ENCODE measurements at regions not wholly inside any gene's neighbourhood (a gene's known extent, or its start where the extent isn't known, plus 50 kb on each side); places are given as distances from the start of the nearest gene placed in this dataset.

DNA sequence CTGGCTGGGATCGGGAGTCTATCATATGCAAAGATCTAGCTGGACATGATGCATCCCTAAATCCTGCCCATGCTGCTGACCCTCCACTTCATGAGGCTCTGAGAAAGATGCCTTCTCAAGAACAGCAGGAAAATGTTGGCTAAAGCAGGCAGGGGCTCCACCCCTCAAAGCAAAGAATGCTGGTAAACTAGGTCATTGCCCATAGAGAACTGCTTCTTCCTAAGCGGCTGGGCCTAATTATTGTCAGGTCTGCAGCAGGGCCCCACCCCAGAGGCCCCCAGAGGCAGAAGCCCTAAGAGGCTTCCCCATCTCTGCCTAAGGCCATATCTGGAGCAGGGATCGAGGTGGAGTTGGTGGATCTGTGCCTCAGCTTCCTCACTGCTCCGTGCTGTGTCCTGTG, 447.4 kb upstream of the PROK2 start:
- DNase-seq (ENCODE audit: low read depth in 1 of 2, low spot score in 2 of 2) (no peak), FAIRE-seq (no peak)
- H3K9me3 ChIP-seq (ENCODE audit: insufficient read depth in 2 of 2, low read depth in 1 of 2, low read length in 1 of 2): no peaks in the 10 kb centered on the region
- H3K23me2 ChIP-seq (ENCODE audit: low read depth, low read length): peaks cover 3% of the 10 kb centered on the region; the same call in 1 of the 2 replicates
- no peaks in the 10 kb centered on the region for H3K27me3 ChIP-seq (replicated peaks in 1 of 4; ENCODE audit: control insufficient read depth in 3 of 4, extremely low read depth in 1 of 4, insufficient read depth in 3 of 4, low read length in 3 of 4)
- no peak overlapping the region for H3K23ac ChIP-seq (ENCODE audit: insufficient read length)
- H3K14ac ChIP-seq (ENCODE audit: insufficient read length): no peak overlapping the region
- H3K4me3 ChIP-seq (ENCODE audit: extremely low read depth in 1 of 4, insufficient read depth in 2 of 4, low read depth in 3 of 4, low read length in 4 of 4): no peak overlapping the region
- WGBS, 2 experiments (ENCODE audit: extremely low coverage in 1 of 2, insufficient coverage in 1 of 2, insufficient read length in 1 of 2, insufficient replicate concordance in 2 of 2, low coverage in 1 of 2, low lambda C conversion rate in 2 of 2, missing lambda C conversion rate in 1 of 2): 96% methylated on average over 4 of the region's 4 CpGs; no CpG with 5 or more reads in 1 of the 2 experiments
- no peak overlapping the region for H2BK20ac ChIP-seq (ENCODE audit: low read length)
- no peaks in the 10 kb centered on the region for H3K79me1 ChIP-seq (ENCODE audit: low read depth, low read length)
- H2AFZ ChIP-seq (ENCODE audit: low read length): peak overlapping the region; percentile 68; the same call in 1 of the 2 replicates
- POLR2A ChIA-PET (ENCODE audit: partially characterized antibody): interaction anchor here (1.0 kb wide), 1 partner anchor 27 kb away, joined by 3 read pairs; no protein-coding TSS in a partner anchor
- no peak overlapping the region for H3K27ac ChIP-seq (ENCODE audit: low read depth, low read length)
- 0 out of 2 replicates have a peak overlapping the region, but pooled peaks have one; percentile 27 for H2BK12ac ChIP-seq (ENCODE audit: low read depth, low read length)
- no peak overlapping the region for H3K18ac ChIP-seq (ENCODE audit: extremely low read depth, low read length)
- H3K79me2 ChIP-seq (ENCODE audit: control insufficient read depth in 1 of 2, insufficient read depth in 2 of 2, low read length in 2 of 2): no peaks in the 10 kb centered on the region
- no peak overlapping the region for H2BK5ac ChIP-seq (ENCODE audit: low read depth, low read length)
- CTCF ChIA-PET (ENCODE audit: partially characterized antibody): interaction anchor here (0.9 to 2.6 kb wide), 7 partner anchors 9 to 55 kb away, joined by 3 to 9 read pairs (median 4); no protein-coding TSS in a partner anchor
- no peak overlapping the region for H3K4me2 ChIP-seq (ENCODE audit: insufficient read depth in 1 of 2, low read depth in 2 of 2, low read length in 2 of 2)
- H3K4me1 ChIP-seq (replicated peaks in 1 of 4; ENCODE audit: control insufficient read depth in 3 of 4, insufficient read depth in 4 of 4, low read length in 3 of 4): no peaks in the 10 kb centered on the region
- no peak overlapping the region for H2AK5ac ChIP-seq (ENCODE audit: low read depth, low read length)
- no peak overlapping the region for H3K4ac ChIP-seq (replicated peaks; ENCODE audit: insufficient read length, low read depth, low read length)
- H3K36me3 ChIP-seq (ENCODE audit: control insufficient read depth in 2 of 4, insufficient read depth in 4 of 4, low read length in 3 of 4): no peaks in the 10 kb centered on the region
- H4K8ac ChIP-seq (ENCODE audit: extremely low read depth, insufficient read depth, low read length): no peak overlapping the region; the same call in 1 of the 2 replicates
- H4K91ac ChIP-seq (replicated peaks; ENCODE audit: insufficient read length, low read length): no peak overlapping the region
- no peak overlapping the region for H2BK120ac ChIP-seq (replicated peaks; ENCODE audit: low read depth, low read length)
- no peak overlapping the region for H2BK15ac ChIP-seq (ENCODE audit: low read length)
- H3K56ac ChIP-seq (replicated peaks; ENCODE audit: insufficient read length, low read depth, low read length): no peak overlapping the region
- H3K9ac ChIP-seq (replicated peaks in 1 of 4; ENCODE audit: extremely low read depth in 1 of 4, low read depth in 3 of 4, low read length in 3 of 4): no peak overlapping the region
- no peak overlapping the region for H4K5ac ChIP-seq (ENCODE audit: insufficient read length, low read depth, low read length)
- H4K20me1 ChIP-seq (replicated peaks in 1 of 2; ENCODE audit: control insufficient read depth in 1 of 2, insufficient read depth in 2 of 2, low read length in 2 of 2): no peaks in the 10 kb centered on the region
- no peak for TF ChIP-seq GTF2F1 (IDR thresholded peaks at IDR 0.05; ENCODE audit: borderline replicate concordance, low read depth, low read length)
- no peak for TF ChIP-seq KDM4A (IDR thresholded peaks at IDR 0.05; ENCODE audit: low read depth, low read length, severe bottlenecking)
- no peak for TF ChIP-seq JUND (IDR thresholded peaks at IDR 0.05; ENCODE audit: low read length)
- TF ChIP-seq SIRT6 (IDR thresholded peaks at IDR 0.05; ENCODE audit: low read length): no peak
- TF ChIP-seq SIN3A (conservative IDR thresholded peaks at IDR 0.05 in 1 of 2, IDR thresholded peaks at IDR 0.05 in 1 of 2; ENCODE audit: low read depth in 1 of 2, low read length in 2 of 2): no peak
- TF ChIP-seq, protein P1, sequence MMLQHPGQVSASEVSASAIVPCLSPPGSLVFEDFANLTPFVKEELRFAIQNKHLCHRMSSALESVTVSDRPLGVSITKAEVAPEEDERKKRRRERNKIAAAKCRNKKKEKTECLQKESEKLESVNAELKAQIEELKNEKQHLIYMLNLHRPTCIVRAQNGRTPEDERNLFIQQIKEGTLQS (IDR thresholded peaks at IDR 0.05; ENCODE audit: insufficient read depth, low read depth, low read length): no peak
- TF ChIP-seq, protein P2, sequence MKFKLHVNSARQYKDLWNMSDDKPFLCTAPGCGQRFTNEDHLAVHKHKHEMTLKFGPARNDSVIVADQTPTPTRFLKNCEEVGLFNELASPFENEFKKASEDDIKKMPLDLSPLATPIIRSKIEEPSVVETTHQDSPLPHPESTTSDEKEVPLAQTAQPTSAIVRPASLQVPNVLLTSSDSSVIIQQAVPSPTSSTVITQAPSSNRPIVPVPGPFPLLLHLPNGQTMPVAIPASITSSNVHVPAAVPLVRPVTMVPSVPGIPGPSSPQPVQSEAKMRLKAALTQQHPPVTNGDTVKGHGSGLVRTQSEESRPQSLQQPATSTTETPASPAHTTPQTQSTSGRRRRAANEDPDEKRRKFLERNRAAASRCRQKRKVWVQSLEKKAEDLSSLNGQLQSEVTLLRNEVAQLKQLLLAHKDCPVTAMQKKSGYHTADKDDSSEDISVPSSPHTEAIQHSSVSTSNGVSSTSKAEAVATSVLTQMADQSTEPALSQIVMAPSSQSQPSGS (IDR thresholded peaks at IDR 0.05; ENCODE audit: low read length): no peak
- no peak for TF ChIP-seq SUZ12 (IDR thresholded peaks at IDR 0.05; ENCODE audit: low read length)
- no peak for TF ChIP-seq MAFK (IDR thresholded peaks at IDR 0.05; ENCODE audit: low read depth, low read length)
- no peak for TF ChIP-seq BACH1 (IDR thresholded peaks at IDR 0.05; ENCODE audit: low read length)
- TF ChIP-seq HDAC2 (IDR thresholded peaks at IDR 0.05; ENCODE audit: borderline replicate concordance in 1 of 2, low read depth in 2 of 2, low read length in 2 of 2): no peak
- no peak for TF ChIP-seq TEAD4 (IDR thresholded peaks at IDR 0.05; ENCODE audit: low read depth, low read length)

Data from H1 (cell line).